Body of pancreas (tissue), 4 donors: ENCODE measurements at regions not wholly inside any gene's neighbourhood (a gene's known extent, or its start where the extent isn't known, plus 50 kb on each side); places are given as distances from the start of the nearest gene placed in this dataset.
A peak's percentile ranks its signal among the peaks of the same experiment; 100 is the strongest.

Experiments used
- ATAC-seq: fragments of 150-250 bp; one replicate; pipeline ENCODE4 v1.9.1; 2016
- DNase-seq, 4 donors: peaks; one replicate each; pipeline ENCODE4 v3.0.0-alpha.2; 2019
- H3K27ac ChIP-seq, 4 donors: fragments of 200-600 bp; sonication (generic); 1 replicate in 3 of 4; 2 replicates in 1 of 4; pipeline versions ENCODE4 v1.5.1 to v1.6.1; 2016 to 2019; ENCODE audit warnings: mild to moderate bottlenecking in 1 of 4, mixed read lengths in 1 of 4, moderate library complexity in 1 of 4
- H3K27me3 ChIP-seq, 2 donors: fragments of 200-600 bp; sonication (generic); one replicate each; pipeline ENCODE4 v1.6.0; 2016; ENCODE audit warnings: mild to moderate bottlenecking in 1 of 2
- H3K36me3 ChIP-seq, 2 donors: fragments of 200-600 bp; sonication (generic); replicated peaks in 1 of 2; 2 replicates each; pipeline ENCODE4 v1.5.1; 2016; ENCODE audit warnings: low read depth in 2 of 2; ENCODE audit not compliant: insufficient read depth in 1 of 2
- H3K4me1 ChIP-seq: fragments of 200-600 bp; sonication (generic); one replicate; pipeline ENCODE4 v1.6.0; 2016
- H3K4me3 ChIP-seq, 2 donors: fragments of 200-600 bp; sonication (generic); 1 replicate in 1 of 2; 2 replicates in 1 of 2; pipeline ENCODE4 v1.5.1; 2016 to 2019
- H3K9me3 ChIP-seq, 3 donors: fragments of 200-600 bp; sonication (generic); 1 replicate in 2 of 3; 2 replicates in 1 of 3; pipeline ENCODE4 v1.5.1; 2016
- POLR2A ChIP-seq, 3 donors: fragments of 450-650 bp; IDR thresholded peaks; one replicate each; pipeline ENCODE4 v1.6.1; 2016; ENCODE audit warnings: antibody characterized with exemption in 3 of 3, mild to moderate bottlenecking in 2 of 3
- WGBS, 2 donors: methylation state at CpG; one replicate each; pipeline ENCODE4 v1.1.5; 2017; 5-methylcytosine and 5-hydroxymethylcytosine counted together
- intact Hi-C: fragments of 100-400 bp; cut with DNase I; formaldehyde crosslinking; loops from one replicate; pipeline ENCODE4 v1.15.1; 2023
- TF ChIP-seq, protein P1 (sequence below), 7 experiments: fragments of 450-650 bp in 4 of 7; fragments of 200-600 bp in 3 of 7; sonication (generic) in 3 of 7; IDR thresholded peaks; one replicate each; pipeline ENCODE4 v1.5.1; 2016 to 2019; ENCODE audit warnings: antibody characterized with exemption in 7 of 7

DNA sequence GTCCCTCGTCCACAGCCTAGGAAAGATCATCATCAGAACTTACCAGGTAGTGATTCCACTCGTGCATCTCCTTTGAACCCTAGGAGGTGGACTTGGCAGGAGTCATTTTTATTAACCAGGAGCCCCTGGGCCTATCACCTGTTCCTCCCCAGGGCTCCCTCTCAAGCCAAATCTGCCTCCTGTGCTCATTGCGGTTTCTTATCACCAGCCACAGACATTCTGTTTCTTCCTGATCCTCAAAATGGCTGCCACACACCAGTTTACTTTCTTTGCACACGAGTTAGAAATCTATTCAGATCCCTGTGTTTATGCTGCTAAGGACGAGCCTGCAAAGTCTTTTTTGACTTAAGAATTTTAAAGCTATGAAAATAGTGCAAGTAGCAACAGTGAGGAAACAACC is 354.5 kb upstream of the BOD1L1 start:
- H3K4me3 ChIP-seq = no peak overlapping the region
- WGBS, 2 donors = 63 to 69% methylated on average over 5 of the region's 5 CpGs
- no peaks in the 10 kb centered on the region for H3K36me3 ChIP-seq
- H3K27me3 ChIP-seq = no peaks in the 10 kb centered on the region
- no peaks in the 10 kb centered on the region for H3K9me3 ChIP-seq
- TF ChIP-seq, protein P1, sequence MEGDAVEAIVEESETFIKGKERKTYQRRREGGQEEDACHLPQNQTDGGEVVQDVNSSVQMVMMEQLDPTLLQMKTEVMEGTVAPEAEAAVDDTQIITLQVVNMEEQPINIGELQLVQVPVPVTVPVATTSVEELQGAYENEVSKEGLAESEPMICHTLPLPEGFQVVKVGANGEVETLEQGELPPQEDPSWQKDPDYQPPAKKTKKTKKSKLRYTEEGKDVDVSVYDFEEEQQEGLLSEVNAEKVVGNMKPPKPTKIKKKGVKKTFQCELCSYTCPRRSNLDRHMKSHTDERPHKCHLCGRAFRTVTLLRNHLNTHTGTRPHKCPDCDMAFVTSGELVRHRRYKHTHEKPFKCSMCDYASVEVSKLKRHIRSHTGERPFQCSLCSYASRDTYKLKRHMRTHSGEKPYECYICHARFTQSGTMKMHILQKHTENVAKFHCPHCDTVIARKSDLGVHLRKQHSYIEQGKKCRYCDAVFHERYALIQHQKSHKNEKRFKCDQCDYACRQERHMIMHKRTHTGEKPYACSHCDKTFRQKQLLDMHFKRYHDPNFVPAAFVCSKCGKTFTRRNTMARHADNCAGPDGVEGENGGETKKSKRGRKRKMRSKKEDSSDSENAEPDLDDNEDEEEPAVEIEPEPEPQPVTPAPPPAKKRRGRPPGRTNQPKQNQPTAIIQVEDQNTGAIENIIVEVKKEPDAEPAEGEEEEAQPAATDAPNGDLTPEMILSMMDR (IDR thresholded peaks at IDR 0.05) = no peak
- no peak for TF ChIP-seq POLR2A (IDR thresholded peaks at IDR 0.05)
- no peak for ATAC-seq
- DNase-seq = no peak
- intact Hi-C loops = no loop called here
- no peak overlapping the region for H3K27ac ChIP-seq
- H3K4me1 ChIP-seq = peaks cover 28% of the 10 kb centered on the region

DNA sequence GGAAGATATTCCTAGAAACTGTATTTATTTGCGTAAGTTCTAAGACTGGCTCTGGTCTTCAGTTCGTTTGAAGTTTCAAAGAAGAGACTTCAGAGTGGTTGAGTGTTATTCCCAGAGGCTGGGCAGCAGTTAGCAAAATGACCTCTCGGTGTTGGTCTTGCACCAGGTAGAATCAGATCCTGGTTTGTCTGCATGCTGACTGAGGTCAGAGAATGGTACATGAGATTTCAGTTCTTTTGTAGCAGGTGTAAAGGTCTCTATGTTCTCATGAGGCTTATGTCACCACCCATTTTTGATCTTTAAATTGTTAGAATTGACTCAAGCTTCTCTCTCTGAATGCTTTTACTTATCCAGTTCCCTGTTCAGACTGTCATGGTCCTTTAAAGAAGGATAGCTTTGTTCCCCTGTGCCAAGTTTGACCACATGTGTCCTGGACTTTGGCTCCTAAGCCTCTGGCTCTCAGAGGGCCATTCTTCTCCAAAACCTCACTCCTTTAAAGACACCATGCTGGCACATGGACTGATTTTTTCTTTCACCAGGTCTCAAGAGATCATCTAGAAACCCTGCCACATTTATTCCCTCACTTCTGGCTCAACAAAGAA is 355.8 kb upstream of the BOD1L1 start:
- Histone ChIP-seq H3K9me3 (no peaks in the 10 kb centered on the region), H3K27ac (peak overlapping the region in 2 of 4 donors; percentile 14 to 29), H3K36me3 (no peaks in the 10 kb centered on the region), H3K4me3 (no peak overlapping the region), H3K4me1 (peaks cover 28% of the 10 kb centered on the region), H3K27me3 (no peaks in the 10 kb centered on the region)
- TF ChIP-seq POLR2A (IDR thresholded peaks at IDR 0.05) = no peak
- TF ChIP-seq, protein P1 (IDR thresholded peaks at IDR 0.05) = peak in 1 of 7 experiments; percentile 9
- intact Hi-C loops = no loop called here
- 42% methylated on average over 3 of the region's 3 CpGs for WGBS, 2 donors
- DNase-seq (peak in 2 of 4 donors; percentile 12 to 31), ATAC-seq (peak; percentile 71)

DNA sequence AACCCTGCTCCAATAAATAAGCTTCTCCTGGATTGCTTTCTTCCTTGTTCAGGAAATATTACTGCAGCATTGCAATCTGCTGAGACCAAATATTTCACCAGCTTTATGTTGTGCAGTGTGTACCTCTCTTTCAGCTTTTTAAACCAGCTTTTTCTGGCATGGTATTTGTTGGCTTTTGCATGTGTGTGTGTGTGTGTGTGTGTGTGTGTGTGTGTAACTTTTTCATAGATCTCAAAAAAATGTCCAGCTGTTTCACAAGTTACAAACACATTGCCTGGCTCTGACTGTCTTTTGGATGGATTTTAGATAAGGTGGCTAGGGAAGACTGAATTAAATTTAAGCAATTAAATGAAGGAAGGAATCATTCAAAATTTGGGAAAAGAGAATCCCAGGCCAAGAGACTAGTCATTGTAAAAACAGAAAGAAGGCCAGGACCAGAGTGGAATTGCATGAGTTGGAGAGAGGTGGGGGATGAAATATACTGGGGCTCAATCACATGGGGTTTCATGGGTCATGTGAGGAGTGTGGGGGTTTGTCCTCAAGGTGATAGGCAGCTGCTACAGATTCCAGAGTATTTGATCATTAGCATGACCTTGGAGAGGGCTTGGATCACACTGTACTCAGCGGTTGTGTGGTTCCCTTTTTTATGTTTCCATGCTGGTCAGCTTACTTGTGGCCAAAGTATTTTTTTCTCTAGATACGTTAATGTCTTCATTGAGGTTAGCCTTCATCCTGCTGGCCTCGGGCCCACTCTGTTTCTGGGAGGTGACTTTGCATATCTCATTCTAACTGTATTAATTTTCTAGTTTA is 357.7 kb upstream of the BOD1L1 start:
- WGBS, 2 donors = 8 to 10% methylated on average over 3 of the region's 3 CpGs
- Histone ChIP-seq H3K27ac (peak overlapping the region in 1 of 4 donors; percentile 32), H3K27me3 (no peaks in the 10 kb centered on the region), H3K36me3 (no peaks in the 10 kb centered on the region), H3K4me1 (peaks cover 40% of the 10 kb centered on the region), H3K9me3 (no peaks in the 10 kb centered on the region), H3K4me3 (no peak overlapping the region)
- intact Hi-C loops = no loop called here
- ATAC-seq (peak; percentile 39), DNase-seq (peak in 2 of 4 donors; percentile 15 to 36)
- TF ChIP-seq, protein P1 (IDR thresholded peaks at IDR 0.05) = no peak
- TF ChIP-seq POLR2A (IDR thresholded peaks at IDR 0.05) = no peak

DNA sequence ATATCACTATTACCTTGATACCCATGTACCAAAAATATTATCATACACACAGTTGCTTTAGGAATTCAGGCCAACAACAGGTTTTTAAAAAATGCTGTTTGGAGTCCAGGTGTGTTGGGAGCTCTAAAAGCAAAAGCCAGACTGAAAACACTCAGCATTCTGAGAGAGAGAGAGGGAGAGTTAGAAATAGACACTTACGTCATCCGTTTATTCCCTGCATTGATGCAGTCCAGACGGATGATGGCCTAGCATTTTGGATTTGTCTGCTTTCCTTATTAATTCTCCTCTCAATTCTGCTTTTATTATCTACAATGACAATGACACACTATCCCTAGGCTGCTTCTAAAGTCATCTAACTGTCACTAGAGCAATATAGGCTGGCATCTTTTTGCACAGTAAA is 358.3 kb upstream of the BOD1L1 start:
- H3K27me3 ChIP-seq = no peaks in the 10 kb centered on the region
- no peak overlapping the region for H3K27ac ChIP-seq
- no peak for TF ChIP-seq POLR2A (IDR thresholded peaks at IDR 0.05)
- TF ChIP-seq, protein P1 (IDR thresholded peaks at IDR 0.05) = no peak
- DNase-seq = no peak
- no peak for ATAC-seq
- peaks cover 46% of the 10 kb centered on the region for H3K4me1 ChIP-seq
- WGBS, 2 donors = 82 to 83% methylated on average over 3 of the region's 3 CpGs
- no peaks in the 10 kb centered on the region for H3K36me3 ChIP-seq
- intact Hi-C loops = no loop called here
- no peaks in the 10 kb centered on the region for H3K9me3 ChIP-seq
- no peak overlapping the region for H3K4me3 ChIP-seq
